Kidney (tissue), 13 donors: ENCODE measurements at regions not wholly inside any gene's neighbourhood (a gene's known extent, or its start where the extent isn't known, plus 50 kb on each side); places are given as distances from the start of the nearest gene placed in this dataset.

Source experiments
- DNase-seq, 5 donors: peaks; one replicate each; pipeline ENCODE4 v3.0.0-alpha.2; 2013 to 2020
- FAIRE-seq: peaks from 2 replicates; lab custom pipeline; 2012; peaks lifted over from hg19 to GRCh38; lab: Jason Lieb, UNC
- H3K27ac ChIP-seq, 2 donors: one replicate each; pipeline ENCODE4 v1.7.0; 2013; ENCODE audit warnings: low read depth in 2 of 2, low read length in 2 of 2, inconsistent platforms in 1 of 2
- H3K27me3 ChIP-seq: one replicate; pipeline ENCODE4 v1.7.1; 2013; ENCODE audit warnings: low read length, inconsistent platforms; ENCODE audit not compliant: control insufficient read depth, insufficient read depth
- H3K36me3 ChIP-seq, 3 donors: one replicate each; pipeline versions ENCODE4 v1.7.0 to v1.7.1; 2013; ENCODE audit warnings: low read length in 3 of 3, control low read depth in 1 of 3, inconsistent platforms in 1 of 3; ENCODE audit not compliant: insufficient read depth in 3 of 3, control insufficient read depth in 2 of 3
- H3K4me1 ChIP-seq, 3 donors: one replicate each; pipeline versions ENCODE4 v1.7.0 to v1.7.1; 2013; ENCODE audit warnings: low read length in 3 of 3, inconsistent platforms in 1 of 3, low read depth in 1 of 3; ENCODE audit not compliant: control insufficient read depth in 2 of 3, insufficient read depth in 2 of 3
- H3K4me3 ChIP-seq, 3 donors: one replicate each; pipeline versions ENCODE4 v1.7.0 to v1.8.1; 2013; ENCODE audit warnings: low read length in 3 of 3, control low read depth in 1 of 3, inconsistent platforms in 1 of 3
- H3K9ac ChIP-seq, 3 donors: one replicate each; pipeline versions ENCODE4 v1.7.0 to v1.7.1; 2013; ENCODE audit warnings: low read length in 3 of 3, control low read depth in 1 of 3, inconsistent platforms in 1 of 3
- H3K9me3 ChIP-seq, 3 donors: one replicate each; pipeline versions ENCODE4 v1.7.0 to v1.7.1; 2013; ENCODE audit warnings: low read length in 3 of 3, control low read depth in 1 of 3, inconsistent platforms in 1 of 3; ENCODE audit not compliant: control insufficient read depth in 2 of 3, insufficient read depth in 1 of 3
- CTCF ChIP-seq: IDR thresholded peaks from 3 replicates; pipeline ENCODE4 v1.5.1; 2012; ENCODE audit warnings: mild to moderate bottlenecking, moderate library complexity, borderline replicate concordance; ENCODE audit not compliant: insufficient read depth; ENCODE audit errors: extremely low read depth
- intact Hi-C: fragments of 100-400 bp; cut with DNase I; formaldehyde crosslinking; loops from one replicate; pipeline ENCODE4 v1.11.1; 2022
- donor health status: control.
- donor health status: control.
- donor health status: control.
- donor health status: control.
- donor health status: control.
- donor health status: DM: yes; HTN: yes; CAD: no.
- donor health status: Normal renal cell carcinoma (clear cell type).

GRCh38 chr1:91582431-91582921 lies 81.8 kb downstream of the CDC7 start:
- H3K9ac ChIP-seq = no peak overlapping the region
- FAIRE-seq = no peak

GRCh38 chr1:91583326-91583755 lies 82.7 kb downstream of the CDC7 start:
- no peak overlapping the region for H3K4me3 ChIP-seq
- no peak overlapping the region for H3K27ac ChIP-seq
- no peaks in the 10 kb centered on the region for H3K9me3 ChIP-seq
- H3K36me3 ChIP-seq = no peaks in the 10 kb centered on the region
- H3K9ac ChIP-seq = no peak overlapping the region
- FAIRE-seq = no peak
- TF ChIP-seq CTCF = no peak
- H3K27me3 ChIP-seq = no peaks in the 10 kb centered on the region
- intact Hi-C loops = no loop called here
- H3K4me1 ChIP-seq = no peaks in the 10 kb centered on the region
- DNase-seq = no peak

More at GRCh38 chr1:91582431-91582921, 81.8 kb downstream of the CDC7 start:
- Histone ChIP-seq H3K36me3 (no peaks in the 10 kb centered on the region), H3K27ac (no peak overlapping the region), H3K9me3 (no peaks in the 10 kb centered on the region), H3K4me3 (no peak overlapping the region), H3K4me1 (no peaks in the 10 kb centered on the region), H3K27me3 (no peaks in the 10 kb centered on the region)
- no peak for DNase-seq
- intact Hi-C loops = no loop called here
- TF ChIP-seq CTCF = no peak

GRCh38 chr1:91584309-91584708 lies 83.7 kb downstream of the CDC7 start:
- Histone ChIP-seq H3K27ac (no peak overlapping the region), H3K4me3 (no peak overlapping the region)

More at GRCh38 chr1:91584309-91584708, 83.7 kb downstream of the CDC7 start:
- FAIRE-seq (no peak), DNase-seq (no peak)
- Histone ChIP-seq H3K27me3 (no peaks in the 10 kb centered on the region), H3K9me3 (no peaks in the 10 kb centered on the region), H3K36me3 (no peaks in the 10 kb centered on the region), H3K4me1 (peaks cover 0 to 4% (median 0%) of the 10 kb centered on the region in 3 donors), H3K9ac (no peak overlapping the region)
- intact Hi-C loops = no loop called here
- TF ChIP-seq CTCF = no peak
